Inflammatory macrophage (primary cell): ENCODE measurements at regions not wholly inside any gene's neighbourhood (a gene's known extent, or its start where the extent isn't known, plus 50 kb on each side); places are given as distances from the start of the nearest gene placed in this dataset.
"Not testable (repeated sequence)": the region's sequence is repeated elsewhere in the genome, so short reads cannot be mapped to it uniquely, and the experiment has no call there.

ENCODE experiments used
- DNase-seq, 2 donors: peaks; one replicate each; pipeline ENCODE4 v3.0.0-alpha.2; 2020 to 2022

- DNase-seq = not testable (repeated sequence)
Measured at GRCh38 chr2:242130682-242131081, 261.2 kb downstream of the RTP5 start.

GRCh38 chr2:242159921-242160320 is 290.4 kb downstream of the RTP5 start:
- DNase-seq = not testable (repeated sequence)

GRCh38 chr2:242165115-242165514 is 295.6 kb downstream of the RTP5 start:
- DNase-seq = not testable (repeated sequence)

- not testable (repeated sequence) for DNase-seq
Measured at GRCh38 chr2:242171290-242171689, 301.8 kb downstream of the RTP5 start.
